Right atrium auricular region (tissue), 2 donors: ENCODE measurements at regions not wholly inside any gene's neighbourhood (a gene's known extent, or its start where the extent isn't known, plus 50 kb on each side); places are given as distances from the start of the nearest gene placed in this dataset.

ENCODE experiments used
- DNase-seq: peaks from one replicate; pipeline ENCODE4 v3.0.0-alpha.2; 2019; ENCODE audit warnings: low spot score
- H3K27ac ChIP-seq, 2 donors: fragments of 200-600 bp; sonication (generic); 1 replicate in 1 of 2; 2 replicates in 1 of 2; pipeline ENCODE4 v1.5.1; 2016 to 2019
- H3K27me3 ChIP-seq, 2 donors: fragments of 200-600 bp; sonication (generic); one replicate each; pipeline versions ENCODE4 v1.5.1 to v1.6.0; 2017 to 2019
- H3K36me3 ChIP-seq: fragments of 200-600 bp; sonication (generic); one replicate; pipeline ENCODE4 v1.5.1; 2016
- H3K4me1 ChIP-seq, 2 donors: fragments of 200-600 bp; sonication (generic); one replicate each; pipeline versions ENCODE4 v1.5.1 to v1.6.0; 2017 to 2019
- H3K4me3 ChIP-seq, 2 donors: fragments of 200-600 bp; sonication (generic); 1 replicate in 1 of 2; 2 replicates in 1 of 2; pipeline ENCODE4 v1.5.1; 2017 to 2019; ENCODE audit warnings: mild to moderate bottlenecking in 1 of 2, moderate library complexity in 1 of 2
- H3K9me3 ChIP-seq, 2 donors: fragments of 200-600 bp; sonication (generic); one replicate each; pipeline ENCODE4 v1.5.1; 2019
- TF ChIP-seq, protein P1 (sequence below), 2 donors: fragments of 200-600 bp; sonication (generic); IDR thresholded peaks; one replicate each; pipeline ENCODE4 v1.5.1; 2019; ENCODE audit warnings: antibody characterized with exemption in 2 of 2

- Histone ChIP-seq H3K36me3 (no peaks in the 10 kb centered on the region), H3K4me3 (no peak overlapping the region), H3K27me3 (no peaks in the 10 kb centered on the region), H3K4me1 (peaks cover 0 to 20% of the 10 kb centered on the region in 2 donors), H3K27ac (peak overlapping the region; percentile 70 to 74), H3K9me3 (peaks cover 0 to 5% of the 10 kb centered on the region in 2 donors)
- peak; percentile 83 for DNase-seq
- TF ChIP-seq, protein P1, sequence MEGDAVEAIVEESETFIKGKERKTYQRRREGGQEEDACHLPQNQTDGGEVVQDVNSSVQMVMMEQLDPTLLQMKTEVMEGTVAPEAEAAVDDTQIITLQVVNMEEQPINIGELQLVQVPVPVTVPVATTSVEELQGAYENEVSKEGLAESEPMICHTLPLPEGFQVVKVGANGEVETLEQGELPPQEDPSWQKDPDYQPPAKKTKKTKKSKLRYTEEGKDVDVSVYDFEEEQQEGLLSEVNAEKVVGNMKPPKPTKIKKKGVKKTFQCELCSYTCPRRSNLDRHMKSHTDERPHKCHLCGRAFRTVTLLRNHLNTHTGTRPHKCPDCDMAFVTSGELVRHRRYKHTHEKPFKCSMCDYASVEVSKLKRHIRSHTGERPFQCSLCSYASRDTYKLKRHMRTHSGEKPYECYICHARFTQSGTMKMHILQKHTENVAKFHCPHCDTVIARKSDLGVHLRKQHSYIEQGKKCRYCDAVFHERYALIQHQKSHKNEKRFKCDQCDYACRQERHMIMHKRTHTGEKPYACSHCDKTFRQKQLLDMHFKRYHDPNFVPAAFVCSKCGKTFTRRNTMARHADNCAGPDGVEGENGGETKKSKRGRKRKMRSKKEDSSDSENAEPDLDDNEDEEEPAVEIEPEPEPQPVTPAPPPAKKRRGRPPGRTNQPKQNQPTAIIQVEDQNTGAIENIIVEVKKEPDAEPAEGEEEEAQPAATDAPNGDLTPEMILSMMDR (IDR thresholded peaks at IDR 0.05), result no peak
Observed at GRCh38 chr16:55955845-55956244, 80.7 kb upstream of the CES5A start.

DNA sequence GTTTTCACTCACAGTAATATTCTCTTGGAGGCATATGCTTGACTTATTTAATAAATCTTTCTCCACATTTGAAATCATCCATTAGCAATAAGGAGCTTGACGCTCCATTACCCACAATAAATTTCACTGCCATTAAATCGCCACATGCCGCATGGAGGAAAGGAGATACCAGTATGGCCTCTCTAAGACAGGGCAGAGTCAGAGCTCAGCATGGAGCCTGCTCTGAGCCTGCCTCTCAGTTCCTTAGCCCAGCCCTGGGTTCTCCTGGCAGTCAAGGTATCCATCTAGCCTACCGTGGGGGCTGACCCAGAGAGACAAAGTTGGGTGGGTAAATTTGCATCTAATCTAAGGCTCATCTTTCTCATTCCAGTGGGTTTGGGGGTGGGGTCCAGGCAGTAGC is 80.3 kb upstream of the CES5A start:
- peaks cover 0 to 20% of the 10 kb centered on the region in 2 donors for H3K4me1 ChIP-seq
- DNase-seq, result no peak
- no peaks in the 10 kb centered on the region for H3K27me3 ChIP-seq
- TF ChIP-seq, protein P1 (IDR thresholded peaks at IDR 0.05), result no peak
- peaks cover 0 to 5% of the 10 kb centered on the region in 2 donors for H3K9me3 ChIP-seq
- no peak overlapping the region for H3K4me3 ChIP-seq
- H3K27ac ChIP-seq, result peak overlapping the region; percentile 70 to 74
- no peaks in the 10 kb centered on the region for H3K36me3 ChIP-seq

DNA sequence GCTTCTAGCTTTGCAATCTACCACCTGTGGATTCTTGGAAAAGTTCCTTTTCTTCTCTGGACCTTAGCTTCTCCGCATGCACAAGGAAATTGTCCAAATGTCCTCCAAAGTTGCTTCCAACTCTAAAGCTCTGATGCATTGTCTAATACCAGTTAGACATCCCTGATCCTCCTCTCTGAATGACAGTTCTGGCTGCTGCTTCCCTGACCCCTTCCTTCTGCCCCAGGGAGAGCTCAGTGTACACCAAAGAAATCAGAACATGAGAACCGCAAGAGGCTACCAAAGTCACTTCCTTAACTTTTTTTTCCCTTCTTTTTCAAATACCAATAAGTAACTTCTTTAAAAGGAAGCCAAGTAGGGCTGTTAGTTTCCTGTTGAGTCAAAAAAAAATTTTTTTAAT is 79.7 kb upstream of the CES5A start:
- H3K36me3 ChIP-seq, result no peaks in the 10 kb centered on the region
- peaks cover 0 to 20% of the 10 kb centered on the region in 2 donors for H3K4me1 ChIP-seq
- peak overlapping the region in 1 of 2 donors; percentile 74 for H3K27ac ChIP-seq
- no peak overlapping the region for H3K4me3 ChIP-seq
- peaks cover 0 to 3% of the 10 kb centered on the region in 2 donors for H3K9me3 ChIP-seq
- TF ChIP-seq, protein P1 (IDR thresholded peaks at IDR 0.05), result no peak
- no peaks in the 10 kb centered on the region for H3K27me3 ChIP-seq
- no peak for DNase-seq

- TF ChIP-seq, protein P1 (IDR thresholded peaks at IDR 0.05), result no peak
- H3K4me3 ChIP-seq, result no peak overlapping the region
- H3K36me3 ChIP-seq, result no peaks in the 10 kb centered on the region
- H3K9me3 ChIP-seq, result no peaks in the 10 kb centered on the region
- H3K27me3 ChIP-seq, result no peaks in the 10 kb centered on the region
- peaks cover 0 to 3% of the 10 kb centered on the region in 2 donors for H3K4me1 ChIP-seq
- no peak overlapping the region for H3K27ac ChIP-seq
- no peak for DNase-seq
Observed at GRCh38 chr16:55949518-55949917, 74.3 kb upstream of the CES5A start.

- no peak for DNase-seq
- TF ChIP-seq, protein P1 (IDR thresholded peaks at IDR 0.05), result no peak
Observed at GRCh38 chr16:55948230-55948629, 73.1 kb upstream of the CES5A start.

DNA sequence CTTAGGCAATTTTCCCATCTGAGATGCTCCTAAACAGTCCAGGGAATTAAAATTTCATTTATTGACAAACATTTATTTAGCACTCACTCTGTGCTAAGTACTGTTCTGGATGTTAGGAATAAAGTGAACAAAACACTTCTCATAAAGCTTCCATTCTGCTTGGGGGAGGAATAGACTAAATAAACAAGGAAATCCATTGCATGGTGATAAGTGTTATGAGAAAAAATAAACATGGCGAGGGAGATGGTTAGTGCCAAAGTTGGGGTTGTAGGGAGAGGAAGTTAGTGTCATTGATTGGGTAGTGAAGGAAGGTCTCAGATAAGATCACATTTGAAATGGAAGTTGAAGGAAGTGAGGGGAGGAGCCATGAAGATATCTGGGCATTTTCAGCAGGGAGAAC is 72.2 kb upstream of the CES5A start:
- TF ChIP-seq, protein P1 (IDR thresholded peaks at IDR 0.05), result no peak
- H3K9me3 ChIP-seq, result no peaks in the 10 kb centered on the region
- no peak overlapping the region for H3K4me3 ChIP-seq

More at GRCh38 chr16:55948230-55948629, 73.1 kb upstream of the CES5A start:
- H3K4me3 ChIP-seq, result no peak overlapping the region
- no peaks in the 10 kb centered on the region for H3K36me3 ChIP-seq
- no peaks in the 10 kb centered on the region for H3K27me3 ChIP-seq
- no peaks in the 10 kb centered on the region for H3K9me3 ChIP-seq
- H3K27ac ChIP-seq, result no peak overlapping the region
- peaks cover 0 to 4% of the 10 kb centered on the region in 2 donors for H3K4me1 ChIP-seq

More for the DNA sequence above, 72.2 kb upstream of the CES5A start:
- Histone ChIP-seq H3K36me3 (no peaks in the 10 kb centered on the region), H3K27ac (no peak overlapping the region), H3K27me3 (no peaks in the 10 kb centered on the region), H3K4me1 (peaks cover 0 to 4% of the 10 kb centered on the region in 2 donors)
- no peak for DNase-seq
